ENCODE measurements at regions not wholly inside any gene's neighbourhood (a gene's known extent, or its start where the extent isn't known, plus 50 kb on each side); places are given as distances from the start of the nearest gene placed in this dataset.

GRCh38 chr14:40318211-40318719 is 886.0 kb upstream of the FBXO33 start:
- DNase-seq: no peak
- no peak for TF ChIP-seq CTCF (IDR thresholded peaks at IDR 0.05)
- Mint-ChIP-seq H3K9me3 (peaks cover 17% of the 10 kb centered on the region), H3K27me3 (ENCODE audit: low read depth, poor library complexity) (no peaks in the 10 kb centered on the region), H3K27ac (no peak overlapping the region), H3K4me1 (no peaks in the 10 kb centered on the region), H3K36me3 (ENCODE audit: low read depth) (no peaks in the 10 kb centered on the region), H3K4me3 (no peak overlapping the region)

GRCh38 chr14:40317690-40318089 is 885.5 kb upstream of the FBXO33 start:
- H3K27ac Mint-ChIP-seq: no peak overlapping the region
- no peak for DNase-seq
- H3K36me3 Mint-ChIP-seq (ENCODE audit: low read depth): no peaks in the 10 kb centered on the region
- H3K4me3 Mint-ChIP-seq: no peak overlapping the region
- no peaks in the 10 kb centered on the region for H3K4me1 Mint-ChIP-seq
- H3K27me3 Mint-ChIP-seq (ENCODE audit: low read depth, poor library complexity): no peaks in the 10 kb centered on the region
- peaks cover 17% of the 10 kb centered on the region for H3K9me3 Mint-ChIP-seq
- TF ChIP-seq CTCF (IDR thresholded peaks at IDR 0.05): no peak

GRCh38 chr14:40312296-40312695 is 880.1 kb upstream of the FBXO33 start:
- Mint-ChIP-seq H3K9me3 (no peaks in the 10 kb centered on the region), H3K4me1 (no peaks in the 10 kb centered on the region), H3K27ac (no peak overlapping the region), H3K4me3 (no peak overlapping the region), H3K36me3 (ENCODE audit: low read depth) (no peaks in the 10 kb centered on the region), H3K27me3 (ENCODE audit: low read depth, poor library complexity) (no peaks in the 10 kb centered on the region)
- no peak for TF ChIP-seq CTCF (IDR thresholded peaks at IDR 0.05)
- no peak for DNase-seq

GRCh38 chr14:40309124-40309523 is 876.9 kb upstream of the FBXO33 start:
- Mint-ChIP-seq H3K27ac (no peak overlapping the region), H3K9me3 (no peaks in the 10 kb centered on the region), H3K36me3 (ENCODE audit: low read depth) (no peaks in the 10 kb centered on the region), H3K27me3 (ENCODE audit: low read depth, poor library complexity) (no peaks in the 10 kb centered on the region), H3K4me3 (no peak overlapping the region), H3K4me1 (no peaks in the 10 kb centered on the region)
- no peak for DNase-seq
- TF ChIP-seq CTCF (IDR thresholded peaks at IDR 0.05): no peak

GRCh38 chr14:40308240-40308639 is 876.0 kb upstream of the FBXO33 start:
- no peaks in the 10 kb centered on the region for H3K9me3 Mint-ChIP-seq
- TF ChIP-seq CTCF (IDR thresholded peaks at IDR 0.05): no peak
- H3K36me3 Mint-ChIP-seq (ENCODE audit: low read depth): no peaks in the 10 kb centered on the region
- H3K27me3 Mint-ChIP-seq (ENCODE audit: low read depth, poor library complexity): no peaks in the 10 kb centered on the region
- H3K27ac Mint-ChIP-seq: peak overlapping the region; percentile 41
- H3K4me1 Mint-ChIP-seq: no peaks in the 10 kb centered on the region
- no peak overlapping the region for H3K4me3 Mint-ChIP-seq
- no peak for DNase-seq

GRCh38 chr14:40296821-40297220 is 864.6 kb upstream of the FBXO33 start:
- Mint-ChIP-seq H3K36me3 (ENCODE audit: low read depth) (no peaks in the 10 kb centered on the region), H3K27me3 (ENCODE audit: low read depth, poor library complexity) (no peaks in the 10 kb centered on the region), H3K4me1 (no peaks in the 10 kb centered on the region), H3K27ac (no peak overlapping the region), H3K4me3 (no peak overlapping the region), H3K9me3 (peaks cover 10% of the 10 kb centered on the region)
- TF ChIP-seq CTCF (IDR thresholded peaks at IDR 0.05): no peak
- no peak for DNase-seq
